B cell (primary cell): ENCODE measurements at regions not wholly inside any gene's neighbourhood (a gene's known extent, or its start where the extent isn't known, plus 50 kb on each side); places are given as distances from the start of the nearest gene placed in this dataset.

Experiments used
- ATAC-seq: fragments of 200-7000 bp; cut with Tn5 transposase; one replicate; pipeline ENCODE4 v1.10.0; 2021; ENCODE audit warnings: low read depth, mild to moderate bottlenecking, moderate number of reproducible peaks, moderate library complexity
- CTCF ChIA-PET: fragments of 350-600 bp; sonication (Branson Sonifier 250); formaldehyde crosslinking; loops from one replicate; lab custom pipeline; 2021; ENCODE audit warnings: antibody characterized with exemption, inconsistent platforms; lab: Charles Lee
- POLR2A ChIA-PET: fragments of 350-600 bp; sonication (Branson Sonifier 250); formaldehyde crosslinking; loops from one replicate; lab custom pipeline; 2021; ENCODE audit warnings: antibody characterized with exemption; lab: Charles Lee
- DNase-seq: peaks from one replicate; pipeline ENCODE4 v3.0.0; 2013
- H2AFZ ChIP-seq: 2 replicates; pipeline ENCODE4 v1.6.1; 2012; ENCODE audit warnings: mild to moderate bottlenecking, low read depth, low read length; ENCODE audit not compliant: insufficient read depth, poor library complexity, severe bottlenecking
- H3K27ac ChIP-seq, 2 donors: 1 replicate in 1 of 2; 2 replicates in 1 of 2; pipeline ENCODE4 v1.5.1; 2012 to 2013; ENCODE audit warnings: low read length in 2 of 2, mild to moderate bottlenecking in 2 of 2, moderate library complexity in 1 of 2
- H3K27me3 ChIP-seq, 4 experiments: fragments of 200-600 bp in 1 of 4; sonication (generic) in 1 of 4; replicated peaks in 1 of 4; 1 replicate in 2 of 4; 2 replicates in 2 of 4; pipeline versions ENCODE4 v1.6.1 to v1.7.0; 2013 to 2016; ENCODE audit warnings: low read length in 3 of 4, mild to moderate bottlenecking in 2 of 4, mixed read lengths in 1 of 4, moderate library complexity in 1 of 4; ENCODE audit not compliant: insufficient read depth in 4 of 4, control insufficient read depth in 3 of 4; ENCODE audit errors: control extremely low read depth in 1 of 4
- H3K36me3 ChIP-seq, 2 experiments: replicated peaks in 1 of 2; 1 replicate in 1 of 2; 2 replicates in 1 of 2; pipeline versions ENCODE4 v1.6.1 to v1.7.1; 2013; ENCODE audit warnings: low read length in 1 of 2; ENCODE audit not compliant: insufficient read depth in 2 of 2, control insufficient read depth in 1 of 2; ENCODE audit errors: control extremely low read depth in 1 of 2, extremely low read depth in 1 of 2
- H3K4me1 ChIP-seq, 2 donors: fragments of 200-600 bp in 1 of 2; sonication (generic) in 1 of 2; 1 replicate in 1 of 2; 2 replicates in 1 of 2; pipeline versions ENCODE4 v1.5.1 to v1.6.1; 2013 to 2017; ENCODE audit warnings: low read length in 2 of 2; ENCODE audit not compliant: control insufficient read depth in 2 of 2, insufficient read depth in 2 of 2
- H3K4me2 ChIP-seq: replicated peaks from 2 replicates; pipeline ENCODE3; 2012; ENCODE audit warnings: mild to moderate bottlenecking, low read depth, low read length; ENCODE audit not compliant: poor library complexity, severe bottlenecking
- H3K4me3 ChIP-seq, 5 experiments: fragments of 200-600 bp in 1 of 5; sonication (generic) in 1 of 5; 1 replicate in 3 of 5; 2 replicates in 2 of 5; pipeline versions ENCODE4 v1.5.1 to v1.7.0; 2011 to 2016; ENCODE audit warnings: low read length in 4 of 5, mild to moderate bottlenecking in 4 of 5, low read depth in 2 of 5, control low read depth in 1 of 5, moderate library complexity in 1 of 5; ENCODE audit not compliant: insufficient read depth in 1 of 5; ENCODE audit errors: control extremely low read depth in 1 of 5, extremely low read depth in 1 of 5
- H3K79me2 ChIP-seq: fragments of 200-600 bp; sonication (generic); one replicate; pipeline ENCODE4 v1.6.0; 2016; ENCODE audit warnings: low read length; ENCODE audit not compliant: control insufficient read depth, insufficient read depth
- H3K9ac ChIP-seq: fragments of 200-600 bp; sonication (generic); 2 replicates; pipeline ENCODE4 v1.6.1; 2017; ENCODE audit warnings: mild to moderate bottlenecking, low read length, moderate library complexity
- H3K9me3 ChIP-seq, 3 donors: one replicate each; pipeline versions ENCODE4 v1.6.1 to v1.7.1; 2013; ENCODE audit warnings: low read length in 2 of 3; ENCODE audit not compliant: control insufficient read depth in 2 of 3, insufficient read depth in 1 of 3; ENCODE audit errors: control extremely low read depth in 1 of 3
- H4K20me1 ChIP-seq: 2 replicates; pipeline ENCODE4 v1.6.0; 2012; ENCODE audit warnings: mild to moderate bottlenecking, low read length; ENCODE audit not compliant: insufficient read depth, control insufficient read depth, poor library complexity, severe bottlenecking
- H3K27ac Mint-ChIP-seq: one replicate; pipeline ENCODE4 v1.8.0; 2021; ENCODE audit warnings: mixed read lengths
- H3K27me3 Mint-ChIP-seq: one replicate; pipeline ENCODE4 v1.8.0; 2021; ENCODE audit warnings: mixed read lengths
- H3K4me1 Mint-ChIP-seq: one replicate; pipeline ENCODE4 v1.8.0; 2021; ENCODE audit warnings: mixed read lengths
- H3K4me3 Mint-ChIP-seq: one replicate; pipeline ENCODE4 v1.8.0; 2021; ENCODE audit warnings: mixed read lengths
- H3K9me3 Mint-ChIP-seq: one replicate; pipeline ENCODE4 v1.8.0; 2022; ENCODE audit warnings: mixed read lengths; ENCODE audit not compliant: insufficient read depth
- CTCF ChIP-seq: fragments of 200-600 bp; IDR thresholded peaks from one replicate; pipeline ENCODE4 v1.8.0; 2022; ENCODE audit warnings: antibody characterized with exemption, mild to moderate bottlenecking
- EZH2 ChIP-seq: IDR thresholded peaks from 2 replicates; pipeline ENCODE4 v1.6.1; 2012; ENCODE audit warnings: borderline replicate concordance, low read depth, mild to moderate bottlenecking, moderate library complexity, low read length; ENCODE audit not compliant: insufficient read depth, poor library complexity, severe bottlenecking
- WGBS: methylation state at CpG from one replicate; pipeline ENCODE4 v1.1.5; 2013; ENCODE audit warnings: missing lambda C conversion rate; ENCODE audit not compliant: insufficient coverage; 5-methylcytosine and 5-hydroxymethylcytosine counted together
- intact Hi-C: fragments of 100-400 bp; cut with micrococcal nuclease; formaldehyde crosslinking; loops from one replicate; pipeline ENCODE4 v1.10.0; 2022

- Histone ChIP-seq H3K27ac (no peak overlapping the region), H3K36me3 (no peaks in the 10 kb centered on the region), H3K27me3 (no peaks in the 10 kb centered on the region), H2AFZ (no peak overlapping the region), H3K4me1 (no peaks in the 10 kb centered on the region), H3K79me2 (no peaks in the 10 kb centered on the region), H3K9me3 (no peaks in the 10 kb centered on the region), H3K4me3 (no peak overlapping the region), H4K20me1 (no peaks in the 10 kb centered on the region), H3K9ac (no peak overlapping the region), H3K4me2 (no peak overlapping the region)
- intact Hi-C loops: no loop called here
- no peak overlapping the region for H3K4me3 Mint-ChIP-seq
- no peak overlapping the region for H3K27ac Mint-ChIP-seq
- no peaks in the 10 kb centered on the region for H3K27me3 Mint-ChIP-seq
- TF ChIP-seq EZH2: no peak
- no peak for TF ChIP-seq CTCF
- no peak for ATAC-seq
- ChIA-PET CTCF (no interaction called here), POLR2A (no interaction called here)
- WGBS: no CpG with 5 or more reads among the region's 2 CpGs
- no peaks in the 10 kb centered on the region for H3K4me1 Mint-ChIP-seq
- no peaks in the 10 kb centered on the region for H3K9me3 Mint-ChIP-seq
- no peak for DNase-seq
Observed at GRCh38 chr16:51986717-51987116, 560.2 kb downstream of the TOX3 start.

GRCh38 chr16:51986301-51986700 lies 560.6 kb downstream of the TOX3 start:
- no peak for TF ChIP-seq CTCF
- TF ChIP-seq EZH2: no peak
- H3K27ac ChIP-seq: no peak overlapping the region
- POLR2A ChIA-PET: no interaction called here
- no peak overlapping the region for H3K9ac ChIP-seq
- no peak overlapping the region for H3K4me3 ChIP-seq
- H2AFZ ChIP-seq: no peak overlapping the region
- no peaks in the 10 kb centered on the region for H3K27me3 ChIP-seq
- no peaks in the 10 kb centered on the region for H3K4me1 Mint-ChIP-seq
- ATAC-seq (no peak), DNase-seq (no peak)
- H3K27ac Mint-ChIP-seq: no peak overlapping the region
- no peaks in the 10 kb centered on the region for H3K9me3 ChIP-seq
- no peaks in the 10 kb centered on the region for H3K9me3 Mint-ChIP-seq
- H3K4me2 ChIP-seq: no peak overlapping the region
- WGBS: no CpG with 5 or more reads among the region's 1 CpG
- no peaks in the 10 kb centered on the region for H3K36me3 ChIP-seq
- no peak overlapping the region for H3K4me3 Mint-ChIP-seq
- CTCF ChIA-PET: no interaction called here
- no peaks in the 10 kb centered on the region for H3K27me3 Mint-ChIP-seq
- H3K79me2 ChIP-seq: no peaks in the 10 kb centered on the region
- H3K4me1 ChIP-seq: no peaks in the 10 kb centered on the region
- intact Hi-C loops: no loop called here
- no peaks in the 10 kb centered on the region for H4K20me1 ChIP-seq
